Natural killer cell (primary cell): ENCODE measurements at regions not wholly inside any gene's neighbourhood (a gene's known extent, or its start where the extent isn't known, plus 50 kb on each side); places are given as distances from the start of the nearest gene placed in this dataset.

ENCODE experiments used
- ATAC-seq, 3 donors: fragments of 150-1000 bp in 2 of 3; fragments of 200-7000 bp in 1 of 3; cut with Tn5 transposase; 1 replicate in 1 of 3; 2 replicates in 2 of 3; pipeline ENCODE4 v1.10.0; 2021; ENCODE audit warnings: mild to moderate bottlenecking in 2 of 3, moderate library complexity in 2 of 3
- DNase-seq, 2 donors: peaks; one replicate each; pipeline versions ENCODE4 v3.0.0 to v3.0.0-alpha.2; 2013 to 2021; ENCODE audit warnings: mixed read lengths in 1 of 2
- H3K27ac ChIP-seq: one replicate; pipeline ENCODE4 v1.5.1; 2013; ENCODE audit warnings: mild to moderate bottlenecking, low read length
- H3K27me3 ChIP-seq: one replicate; pipeline ENCODE4 v1.6.1; 2013; ENCODE audit warnings: low read length; ENCODE audit not compliant: control insufficient read depth, insufficient read depth
- H3K36me3 ChIP-seq: one replicate; pipeline ENCODE4 v1.6.1; 2013; ENCODE audit warnings: low read length; ENCODE audit not compliant: control insufficient read depth, insufficient read depth
- H3K4me1 ChIP-seq: one replicate; pipeline ENCODE4 v1.6.1; 2013; ENCODE audit warnings: low read length; ENCODE audit not compliant: control insufficient read depth, insufficient read depth
- H3K4me3 ChIP-seq: one replicate; pipeline ENCODE4 v1.5.1; 2013; ENCODE audit warnings: low read length
- H3K9me3 ChIP-seq: one replicate; pipeline ENCODE4 v1.6.1; 2013; ENCODE audit warnings: low read length; ENCODE audit not compliant: control insufficient read depth, insufficient read depth
- H3K27ac Mint-ChIP-seq, 2 donors: one replicate each; pipeline ENCODE4 v1.8.0; 2022; ENCODE audit warnings: mild to moderate bottlenecking in 2 of 2, mixed read lengths in 2 of 2, moderate library complexity in 1 of 2
- H3K27me3 Mint-ChIP-seq, 2 donors: one replicate each; pipeline ENCODE4 v1.8.0; 2022; ENCODE audit warnings: low read depth in 2 of 2, mixed read lengths in 2 of 2
- H3K36me3 Mint-ChIP-seq: one replicate; pipeline ENCODE4 v1.8.0; 2022; ENCODE audit warnings: mixed read lengths
- H3K4me1 Mint-ChIP-seq, 2 donors: one replicate each; pipeline ENCODE4 v1.8.0; 2022; ENCODE audit warnings: mixed read lengths in 2 of 2
- H3K4me3 Mint-ChIP-seq: one replicate; pipeline ENCODE4 v1.8.0; 2022; ENCODE audit warnings: mild to moderate bottlenecking, moderate library complexity, mixed read lengths
- H3K9me3 Mint-ChIP-seq, 2 donors: one replicate each; pipeline ENCODE4 v1.8.0; 2022; ENCODE audit warnings: mixed read lengths in 2 of 2
- CTCF ChIP-seq: fragments of 200-600 bp; IDR thresholded peaks from one replicate; pipeline ENCODE4 v1.8.0; 2022; ENCODE audit warnings: antibody characterized with exemption
- WGBS: methylation state at CpG from one replicate; pipeline ENCODE4 v1.1.7; 2013; ENCODE audit warnings: missing lambda C conversion rate; ENCODE audit not compliant: insufficient coverage; 5-methylcytosine and 5-hydroxymethylcytosine counted together
- intact Hi-C: fragments of 100-400 bp; cut with micrococcal nuclease; formaldehyde crosslinking; loops from one replicate; pipeline ENCODE4 v1.14.2; 2022

- no peak for TF ChIP-seq CTCF
- Mint-ChIP-seq H3K9me3 (peaks cover 2 to 5% of the 10 kb centered on the region in 2 donors), H3K4me1 (no peaks in the 10 kb centered on the region), H3K4me3 (no peak overlapping the region), H3K27me3 (no peaks in the 10 kb centered on the region), H3K36me3 (peaks cover 7% of the 10 kb centered on the region), H3K27ac (no peak overlapping the region)
- Histone ChIP-seq H3K4me3 (no peak overlapping the region), H3K9me3 (peaks cover 6% of the 10 kb centered on the region), H3K4me1 (no peaks in the 10 kb centered on the region), H3K36me3 (no peaks in the 10 kb centered on the region), H3K27me3 (no peaks in the 10 kb centered on the region), H3K27ac (no peak overlapping the region)
- intact Hi-C loops: no loop called here
- WGBS: 80% methylated on average over 4 of the region's 5 CpGs
- no peak for DNase-seq
- no peak for ATAC-seq
Observed at GRCh38 chr10:37478381-37478780, 353.0 kb downstream of the ANKRD30A start.

DNA sequence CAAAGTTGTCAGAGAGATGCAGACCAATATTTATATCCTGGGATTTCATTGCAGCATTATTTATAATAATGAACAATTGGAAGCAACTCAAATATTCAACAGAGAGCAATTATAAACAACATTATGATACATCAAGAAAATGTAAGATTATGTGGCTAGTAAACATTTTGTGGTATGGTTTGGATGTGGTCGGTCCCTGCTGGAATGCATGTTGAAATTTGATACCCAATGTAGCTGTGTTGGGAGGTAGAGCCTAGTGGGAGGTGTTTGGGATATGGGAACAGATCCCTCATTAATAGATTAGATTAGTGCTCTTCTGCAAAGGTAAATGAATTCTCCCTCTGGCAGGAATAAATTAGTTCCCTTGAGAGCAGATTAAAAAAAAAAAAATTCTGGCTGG is 350.9 kb downstream of the ANKRD30A start:
- H3K4me3 ChIP-seq: no peak overlapping the region
- Mint-ChIP-seq H3K4me3 (no peak overlapping the region), H3K9me3 (peaks cover 3 to 5% of the 10 kb centered on the region in 2 donors), H3K4me1 (no peaks in the 10 kb centered on the region), H3K36me3 (peaks cover 2% of the 10 kb centered on the region), H3K27me3 (no peaks in the 10 kb centered on the region), H3K27ac (no peak overlapping the region)
- whole genome bisulfite sequencing: 50% methylated on average over 1 of the region's 1 CpG
- no peaks in the 10 kb centered on the region for H3K4me1 ChIP-seq
- H3K27me3 ChIP-seq: no peaks in the 10 kb centered on the region
- ATAC-seq (no peak), DNase-seq (no peak)
- intact Hi-C loops: no loop called here
- H3K9me3 ChIP-seq: peaks cover 6% of the 10 kb centered on the region
- no peaks in the 10 kb centered on the region for H3K36me3 ChIP-seq
- no peak for TF ChIP-seq CTCF
- no peak overlapping the region for H3K27ac ChIP-seq

- no peaks in the 10 kb centered on the region for H3K27me3 ChIP-seq
- no peak overlapping the region for H3K27ac ChIP-seq
- TF ChIP-seq CTCF: no peak
- no peaks in the 10 kb centered on the region for H3K36me3 ChIP-seq
- Mint-ChIP-seq H3K4me3 (no peak overlapping the region), H3K27me3 (no peaks in the 10 kb centered on the region), H3K36me3 (peaks cover 11% of the 10 kb centered on the region), H3K27ac (no peak overlapping the region), H3K9me3 (peaks cover 6 to 10% of the 10 kb centered on the region in 2 donors), H3K4me1 (no peaks in the 10 kb centered on the region)
- 94% methylated on average over 7 of the region's 9 CpGs for WGBS
- no peaks in the 10 kb centered on the region for H3K4me1 ChIP-seq
- no peak for ATAC-seq
- intact Hi-C loops: no loop called here
- no peak for DNase-seq
- peaks cover 8% of the 10 kb centered on the region for H3K9me3 ChIP-seq
- H3K4me3 ChIP-seq: no peak overlapping the region
Observed at GRCh38 chr10:37474645-37475044, 349.2 kb downstream of the ANKRD30A start.

DNA sequence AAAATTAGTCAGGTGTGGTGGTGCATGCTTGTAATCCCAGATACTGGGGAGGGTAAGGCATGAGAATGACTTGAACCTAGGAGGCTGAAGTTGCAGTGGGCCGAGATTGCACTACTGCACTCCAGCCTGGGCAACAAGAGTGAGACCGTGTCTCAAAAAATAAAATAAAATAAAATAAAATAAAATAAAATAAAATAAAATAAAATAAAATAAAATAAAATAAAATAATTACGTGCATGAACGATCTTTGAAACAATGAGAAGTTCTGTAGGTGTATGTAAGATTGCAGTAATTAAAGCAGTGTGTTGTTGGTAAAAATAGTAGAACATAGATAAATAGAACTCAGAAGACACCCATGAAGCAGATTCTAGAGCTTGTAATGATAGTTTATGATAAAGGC is 348.5 kb downstream of the ANKRD30A start:
- Mint-ChIP-seq H3K36me3 (peaks cover 11% of the 10 kb centered on the region), H3K9me3 (peaks cover 6 to 10% of the 10 kb centered on the region in 2 donors), H3K27me3 (no peaks in the 10 kb centered on the region), H3K4me1 (no peaks in the 10 kb centered on the region), H3K4me3 (no peak overlapping the region), H3K27ac (no peak overlapping the region)
- no peak for ATAC-seq
- intact Hi-C loops: no loop called here
- Histone ChIP-seq H3K36me3 (no peaks in the 10 kb centered on the region), H3K4me1 (no peaks in the 10 kb centered on the region), H3K27ac (no peak overlapping the region), H3K9me3 (peaks cover 9% of the 10 kb centered on the region), H3K27me3 (no peaks in the 10 kb centered on the region), H3K4me3 (no peak overlapping the region)
- no peak for TF ChIP-seq CTCF
- no peak for DNase-seq
- WGBS: 100% methylated on average over 1 of the region's 4 CpGs
